Naive thymus-derived CD4-positive, alpha-beta T cell (primary cell): ENCODE measurements at regions not wholly inside any gene's neighbourhood (a gene's known extent, or its start where the extent isn't known, plus 50 kb on each side); places are given as distances from the start of the nearest gene placed in this dataset.
A peak's percentile ranks its signal among the peaks of the same experiment; 100 is the strongest.

Experiments
- ATAC-seq: fragments of 150-1000 bp; cut with Tn5 transposase; 2 replicates; pipeline ENCODE4 v1.10.0; 2021; ENCODE audit warnings: mild to moderate bottlenecking, moderate library complexity
- CTCF ChIA-PET: fragments of 350-600 bp; sonication (Branson Sonifier 250); formaldehyde crosslinking; loops from one replicate; lab custom pipeline; 2021; ENCODE audit warnings: antibody characterized with exemption; lab: Charles Lee
- POLR2A ChIA-PET: fragments of 350-600 bp; sonication (Branson Sonifier 250); formaldehyde crosslinking; loops from one replicate; lab custom pipeline; 2021; ENCODE audit warnings: antibody characterized with exemption, inconsistent platforms; lab: Charles Lee
- DNase-seq, 9 donors: peaks; one replicate each; pipeline versions ENCODE4 v3.0.0 to v3.0.0-alpha.2; 2020 to 2022; ENCODE audit warnings: mixed read lengths in 1 of 9
- H3K27ac ChIP-seq: one replicate; pipeline ENCODE4 v1.7.0; 2013; ENCODE audit warnings: mild to moderate bottlenecking, low read depth, low read length, moderate library complexity
- H3K27me3 ChIP-seq, 2 donors: one replicate each; pipeline ENCODE4 v1.7.0; 2013; ENCODE audit warnings: low read length in 2 of 2, mild to moderate bottlenecking in 2 of 2, moderate library complexity in 2 of 2; ENCODE audit not compliant: control insufficient read depth in 2 of 2, insufficient read depth in 2 of 2
- H3K36me3 ChIP-seq, 3 experiments: 1 replicate in 2 of 3; 2 replicates in 1 of 3; pipeline ENCODE4 v1.7.0; 2013; ENCODE audit warnings: low read length in 3 of 3, mild to moderate bottlenecking in 3 of 3, moderate library complexity in 1 of 3; ENCODE audit not compliant: insufficient read depth in 3 of 3, control insufficient read depth in 2 of 3
- H3K4me1 ChIP-seq, 2 donors: one replicate each; pipeline ENCODE4 v1.7.0; 2013; ENCODE audit warnings: low read length in 2 of 2, mild to moderate bottlenecking in 2 of 2, moderate library complexity in 1 of 2; ENCODE audit not compliant: control insufficient read depth in 2 of 2, insufficient read depth in 2 of 2
- H3K4me3 ChIP-seq: 2 replicates; pipeline ENCODE4 v1.7.0; 2013; ENCODE audit warnings: mild to moderate bottlenecking, low read length
- H3K9me3 ChIP-seq, 3 experiments: 1 replicate in 2 of 3; 2 replicates in 1 of 3; pipeline ENCODE4 v1.7.0; 2013; ENCODE audit warnings: low read length in 3 of 3; ENCODE audit not compliant: control insufficient read depth in 2 of 3
- H3K27ac Mint-ChIP-seq, 9 donors: one replicate each; pipeline ENCODE4 v1.8.0; 2020 to 2022; ENCODE audit warnings: mixed read lengths in 9 of 9, mild to moderate bottlenecking in 8 of 9, moderate library complexity in 5 of 9, inconsistent platforms in 2 of 9
- H3K27me3 Mint-ChIP-seq, 5 donors: one replicate each; pipeline ENCODE4 v1.8.0; 2021 to 2022; ENCODE audit warnings: mixed read lengths in 5 of 5, mild to moderate bottlenecking in 1 of 5
- H3K36me3 Mint-ChIP-seq, 5 donors: one replicate each; pipeline ENCODE4 v1.8.0; 2020 to 2022; ENCODE audit warnings: mixed read lengths in 5 of 5, mild to moderate bottlenecking in 3 of 5, inconsistent platforms in 1 of 5
- H3K4me1 Mint-ChIP-seq, 7 donors: one replicate each; pipeline ENCODE4 v1.8.0; 2020 to 2022; ENCODE audit warnings: mixed read lengths in 7 of 7, mild to moderate bottlenecking in 3 of 7, inconsistent platforms in 1 of 7
- H3K4me3 Mint-ChIP-seq, 10 donors: one replicate each; pipeline ENCODE4 v1.8.0; 2020 to 2022; ENCODE audit warnings: mild to moderate bottlenecking in 10 of 10, mixed read lengths in 10 of 10, moderate library complexity in 6 of 10, inconsistent platforms in 2 of 10
- H3K9me3 Mint-ChIP-seq, 11 donors: one replicate each; pipeline ENCODE4 v1.8.0; 2020 to 2022; ENCODE audit warnings: mixed read lengths in 11 of 11, mild to moderate bottlenecking in 4 of 11, inconsistent platforms in 1 of 11, moderate library complexity in 1 of 11
- intact Hi-C, 2 donors: fragments of 100-400 bp; cut with micrococcal nuclease; formaldehyde crosslinking; loops; one replicate each; pipeline ENCODE4 v1.15.1; 2023

- ATAC-seq = no peak
Observed at GRCh38 chr14:71538288-71538687, 393.9 kb upstream of the RGS6 start.

DNA sequence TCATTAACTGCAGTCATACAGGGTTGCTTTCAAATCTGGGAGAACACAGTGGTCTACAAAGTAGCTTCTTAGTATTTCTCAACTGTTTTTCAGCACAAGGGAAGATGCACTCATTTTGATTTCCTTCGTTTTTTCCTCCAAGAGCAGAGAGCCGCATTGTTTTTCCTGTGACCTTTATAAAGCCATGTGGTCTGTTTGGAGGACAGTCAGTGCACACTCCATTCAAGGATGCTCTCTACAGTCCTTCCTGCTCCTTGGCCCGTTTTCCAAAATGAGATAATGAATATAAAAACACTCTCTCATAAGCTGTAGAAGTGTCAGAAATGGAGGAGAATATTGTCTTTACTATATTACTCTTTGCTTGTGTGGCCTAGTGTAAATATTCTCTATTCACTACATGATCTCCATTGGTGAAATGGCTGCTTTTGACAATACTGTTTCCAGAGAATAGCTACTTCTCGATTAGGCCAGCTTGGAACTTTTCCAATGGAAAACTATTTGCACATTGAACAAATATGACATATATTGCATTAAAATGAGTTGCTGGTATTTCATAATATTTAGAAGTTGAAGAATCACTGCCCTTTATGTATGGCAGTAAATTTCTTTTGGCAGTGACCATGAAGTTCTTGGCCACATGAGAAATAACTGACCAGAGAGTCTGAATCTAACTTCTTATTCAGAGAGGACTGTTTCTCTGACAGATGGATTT lies 393.1 kb upstream of the RGS6 start:
- Mint-ChIP-seq H3K36me3 (peaks cover 0 to 4% (median 0%) of the 10 kb centered on the region in 5 donors), H3K27me3 (no peaks in the 10 kb centered on the region), H3K4me1 (peaks cover 13 to 54% (median 27%) of the 10 kb centered on the region in 7 donors), H3K9me3 (no peaks in the 10 kb centered on the region), H3K4me3 (no peak overlapping the region), H3K27ac (peak overlapping the region in 5 of 9 donors; percentile 12 to 78 (median 19))
- Histone ChIP-seq H3K27ac (no peak overlapping the region), H3K4me3 (no peak overlapping the region), H3K36me3 (no peaks in the 10 kb centered on the region), H3K27me3 (no peaks in the 10 kb centered on the region), H3K4me1 (no peaks in the 10 kb centered on the region), H3K9me3 (no peaks in the 10 kb centered on the region)
- CTCF ChIA-PET = no interaction called here
- POLR2A ChIA-PET = no interaction called here
- ATAC-seq (no peak), DNase-seq (no peak)
- intact Hi-C loops = no loop called here

More at GRCh38 chr14:71538288-71538687, 393.9 kb upstream of the RGS6 start:
- Mint-ChIP-seq H3K4me3 (no peak overlapping the region), H3K27ac (peak overlapping the region in 3 of 9 donors; percentile 7 to 64 (median 36)), H3K27me3 (no peaks in the 10 kb centered on the region), H3K4me1 (peaks cover 13 to 51% (median 27%) of the 10 kb centered on the region in 7 donors), H3K36me3 (peaks cover 0 to 7% (median 0%) of the 10 kb centered on the region in 5 donors), H3K9me3 (no peaks in the 10 kb centered on the region)
- no peaks in the 10 kb centered on the region for H3K4me1 ChIP-seq
- no peaks in the 10 kb centered on the region for H3K27me3 ChIP-seq
- POLR2A ChIA-PET = no interaction called here
- H3K4me3 ChIP-seq = no peak overlapping the region
- H3K9me3 ChIP-seq = no peaks in the 10 kb centered on the region
- no peaks in the 10 kb centered on the region for H3K36me3 ChIP-seq
- CTCF ChIA-PET = no interaction called here
- no peak for DNase-seq
- intact Hi-C loops = no loop called here
- H3K27ac ChIP-seq = no peak overlapping the region

DNA sequence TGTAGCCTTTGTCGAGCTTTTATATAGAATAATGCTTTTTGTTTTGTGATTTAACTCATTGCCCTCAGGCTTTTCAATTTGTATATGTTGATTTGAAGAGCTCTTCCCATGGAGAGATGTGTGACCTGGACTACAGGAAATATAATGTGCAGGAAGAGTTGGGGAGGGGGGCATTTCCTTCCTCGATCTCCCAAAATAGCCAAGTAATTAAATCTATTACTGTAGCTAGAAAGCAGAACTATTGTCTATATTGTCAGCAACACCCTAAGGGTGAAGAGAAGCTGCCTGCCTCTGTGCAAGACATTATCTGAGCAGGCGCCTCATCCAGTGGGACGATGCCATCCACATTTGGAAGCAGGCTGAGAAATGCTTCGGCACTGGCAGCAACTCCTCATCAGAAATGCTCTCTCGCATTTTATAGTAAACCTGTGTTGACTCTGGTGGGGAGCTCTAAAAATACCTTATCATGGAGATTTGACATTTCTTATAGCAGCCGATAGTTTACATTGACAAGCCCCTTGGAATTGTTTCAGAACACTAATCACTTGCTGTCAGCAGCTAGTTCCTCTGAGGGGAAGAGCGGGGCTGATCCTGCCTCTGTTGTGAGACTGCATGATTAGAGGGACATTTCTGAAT lies 392.5 kb upstream of the RGS6 start:
- H3K9me3 Mint-ChIP-seq = no peaks in the 10 kb centered on the region
- H3K27ac Mint-ChIP-seq = peak overlapping the region in 4 of 9 donors; percentile 12 to 78 (median 16)
- POLR2A ChIA-PET = no interaction called here

DNA sequence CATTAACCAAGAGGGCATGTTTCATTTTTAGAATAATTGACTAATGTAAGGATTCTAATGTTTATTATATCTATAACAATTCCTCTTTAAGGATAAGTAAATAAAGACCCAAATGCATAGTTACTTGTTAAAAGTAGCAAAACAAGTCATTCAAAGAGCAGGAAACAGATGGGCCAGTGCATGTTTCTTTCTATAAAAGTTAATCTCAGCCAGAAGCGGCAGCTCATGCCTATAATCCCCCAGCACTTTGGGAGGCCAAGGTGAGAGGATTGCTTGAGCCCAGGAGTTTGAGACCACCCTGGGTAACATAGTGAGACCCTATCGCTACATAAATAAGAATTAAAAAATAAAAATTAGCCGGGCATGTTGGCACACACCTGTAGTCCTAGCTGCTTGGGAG lies 391.0 kb upstream of the RGS6 start:
- no peak overlapping the region for H3K4me3 ChIP-seq
- POLR2A ChIA-PET = no interaction called here
- no peaks in the 10 kb centered on the region for H3K9me3 Mint-ChIP-seq
- no peak overlapping the region for H3K27ac ChIP-seq
- peaks cover 0 to 3% (median 0%) of the 10 kb centered on the region in 5 donors for H3K36me3 Mint-ChIP-seq
- H3K27me3 ChIP-seq = no peaks in the 10 kb centered on the region
- H3K4me1 Mint-ChIP-seq = peaks cover 13 to 48% (median 27%) of the 10 kb centered on the region in 7 donors
- H3K4me3 Mint-ChIP-seq = no peak overlapping the region
- no peaks in the 10 kb centered on the region for H3K27me3 Mint-ChIP-seq
- no peaks in the 10 kb centered on the region for H3K9me3 ChIP-seq
- DNase-seq (no peak), ATAC-seq (no peak)
- intact Hi-C loops = no loop called here
- no peaks in the 10 kb centered on the region for H3K36me3 ChIP-seq
- CTCF ChIA-PET = no interaction called here
- H3K27ac Mint-ChIP-seq = peak overlapping the region in 6 of 9 donors; percentile 12 to 78 (median 44)
- no peaks in the 10 kb centered on the region for H3K4me1 ChIP-seq

More for the DNA sequence above, 392.5 kb upstream of the RGS6 start:
- Mint-ChIP-seq H3K27me3 (no peaks in the 10 kb centered on the region), H3K4me1 (peaks cover 13 to 54% (median 27%) of the 10 kb centered on the region in 7 donors), H3K36me3 (peaks cover 0 to 4% (median 0%) of the 10 kb centered on the region in 5 donors), H3K4me3 (no peak overlapping the region)
- DNase-seq = no peak
- Histone ChIP-seq H3K9me3 (no peaks in the 10 kb centered on the region), H3K36me3 (no peaks in the 10 kb centered on the region), H3K27me3 (no peaks in the 10 kb centered on the region), H3K4me1 (no peaks in the 10 kb centered on the region), H3K4me3 (no peak overlapping the region), H3K27ac (no peak overlapping the region)
- no peak for ATAC-seq
- CTCF ChIA-PET = no interaction called here
- intact Hi-C loops = no loop called here

DNA sequence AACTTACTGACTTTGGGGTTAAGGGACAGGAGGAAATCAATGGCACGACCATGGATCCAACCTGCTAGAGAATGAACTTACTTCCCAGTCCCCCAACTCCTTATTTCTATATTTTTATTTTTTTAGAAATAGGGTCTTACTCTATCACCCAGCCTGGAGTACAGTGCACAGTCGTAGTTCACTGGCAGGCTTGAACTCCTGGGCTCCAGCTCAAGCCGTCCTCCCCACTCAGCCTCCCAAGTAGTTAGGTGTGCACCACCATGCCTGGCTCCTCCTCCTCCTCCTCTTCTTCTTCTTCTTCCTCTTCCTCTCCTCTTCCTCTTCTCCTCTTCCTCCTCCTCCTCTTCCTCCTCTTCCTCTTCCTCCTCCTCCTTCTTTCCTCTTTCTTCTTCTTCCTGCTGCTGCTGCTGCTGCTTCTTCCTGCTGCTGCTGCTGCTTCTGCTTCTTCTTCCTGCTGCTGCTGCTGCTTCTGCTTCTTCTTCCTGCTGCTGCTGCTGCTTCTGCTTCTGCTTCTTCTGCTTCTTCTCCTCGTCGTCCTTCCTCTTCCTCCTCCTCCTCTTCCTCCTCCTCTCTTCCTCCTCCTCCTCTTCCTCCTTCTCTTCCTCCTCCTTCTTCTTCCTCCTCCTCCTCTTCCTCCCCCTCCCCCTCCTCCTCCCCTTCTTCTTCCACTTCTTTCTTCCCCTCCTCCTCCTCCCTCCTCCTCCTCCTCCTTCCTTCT lies 390.1 kb upstream of the RGS6 start:
- Mint-ChIP-seq H3K4me3 (peak overlapping the region in 2 of 10 donors; percentile 17 to 21), H3K9me3 (no peaks in the 10 kb centered on the region), H3K27ac (peak overlapping the region in 6 of 9 donors; percentile 7 to 81 (median 70)), H3K4me1 (peaks cover 13 to 45% (median 27%) of the 10 kb centered on the region in 7 donors), H3K27me3 (no peaks in the 10 kb centered on the region), H3K36me3 (peaks cover 0 to 4% (median 0%) of the 10 kb centered on the region in 5 donors)
- Histone ChIP-seq H3K36me3 (no peaks in the 10 kb centered on the region), H3K9me3 (no peaks in the 10 kb centered on the region), H3K27ac (peak overlapping the region; percentile 6), H3K4me1 (no peaks in the 10 kb centered on the region), H3K27me3 (no peaks in the 10 kb centered on the region), H3K4me3 (no peak overlapping the region)
- POLR2A ChIA-PET = no interaction called here
- CTCF ChIA-PET = no interaction called here
- ATAC-seq = no peak
- DNase-seq = no peak
- intact Hi-C loops = no loop called here

DNA sequence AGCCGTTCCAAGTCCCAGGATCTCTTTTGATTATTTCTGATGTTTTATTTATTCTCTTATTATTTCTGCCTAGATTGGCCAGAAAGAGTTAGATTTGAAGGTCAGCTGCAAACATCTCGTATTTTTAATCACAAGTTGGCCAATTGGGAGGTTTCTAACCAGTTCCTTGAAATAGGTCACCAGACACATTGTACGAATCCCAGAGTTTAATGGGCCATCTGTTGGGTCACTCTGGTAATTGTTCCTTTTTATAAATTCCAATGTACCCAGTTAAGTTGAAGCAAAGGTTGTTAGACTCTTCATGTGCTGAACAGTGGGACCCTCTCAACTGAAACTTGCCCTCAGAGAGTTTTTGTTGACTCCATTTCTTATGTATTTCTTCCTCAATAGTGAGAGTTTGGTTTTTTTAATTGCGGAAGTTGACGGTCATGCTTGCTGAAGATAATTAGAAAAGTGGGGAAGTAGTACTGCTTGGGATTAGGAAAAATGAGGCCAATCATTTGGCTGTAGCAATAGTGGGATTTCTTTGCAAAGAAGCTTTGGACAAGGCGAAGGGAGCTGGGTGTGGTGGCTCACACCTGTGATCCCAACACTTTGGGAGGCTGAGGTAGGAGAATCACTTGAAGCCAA lies 382.7 kb upstream of the RGS6 start:
- ChIA-PET CTCF (no interaction called here), POLR2A (no interaction called here)
- Histone ChIP-seq H3K27me3 (no peaks in the 10 kb centered on the region), H3K36me3 (no peaks in the 10 kb centered on the region), H3K27ac (no peak overlapping the region), H3K4me3 (no peak overlapping the region), H3K9me3 (no peaks in the 10 kb centered on the region), H3K4me1 (peaks cover 12 to 17% of the 10 kb centered on the region in 2 donors)
- ATAC-seq = no peak
- intact Hi-C loops = no loop called here
- H3K36me3 Mint-ChIP-seq = peaks cover 0 to 14% (median 0%) of the 10 kb centered on the region in 5 donors
- no peaks in the 10 kb centered on the region for H3K9me3 Mint-ChIP-seq
- no peak for DNase-seq
- H3K27ac Mint-ChIP-seq = peak overlapping the region in 1 of 9 donors; percentile 30
- no peaks in the 10 kb centered on the region for H3K27me3 Mint-ChIP-seq
- H3K4me3 Mint-ChIP-seq = peak overlapping the region in 1 of 10 donors; percentile 23
- H3K4me1 Mint-ChIP-seq = peaks cover 20 to 47% (median 43%) of the 10 kb centered on the region in 7 donors
